ENCODE measurements at regions not wholly inside any gene's neighbourhood (a gene's known extent, or its start where the extent isn't known, plus 50 kb on each side); places are given as distances from the start of the nearest gene placed in this dataset.

GRCh38 chr22:34587357-34588356 is 478.3 kb upstream of the ISX start:
- TF ChIP-seq EP300 (IDR thresholded peaks at IDR 0.05) = no peak
- TF ChIP-seq, protein P1, sequence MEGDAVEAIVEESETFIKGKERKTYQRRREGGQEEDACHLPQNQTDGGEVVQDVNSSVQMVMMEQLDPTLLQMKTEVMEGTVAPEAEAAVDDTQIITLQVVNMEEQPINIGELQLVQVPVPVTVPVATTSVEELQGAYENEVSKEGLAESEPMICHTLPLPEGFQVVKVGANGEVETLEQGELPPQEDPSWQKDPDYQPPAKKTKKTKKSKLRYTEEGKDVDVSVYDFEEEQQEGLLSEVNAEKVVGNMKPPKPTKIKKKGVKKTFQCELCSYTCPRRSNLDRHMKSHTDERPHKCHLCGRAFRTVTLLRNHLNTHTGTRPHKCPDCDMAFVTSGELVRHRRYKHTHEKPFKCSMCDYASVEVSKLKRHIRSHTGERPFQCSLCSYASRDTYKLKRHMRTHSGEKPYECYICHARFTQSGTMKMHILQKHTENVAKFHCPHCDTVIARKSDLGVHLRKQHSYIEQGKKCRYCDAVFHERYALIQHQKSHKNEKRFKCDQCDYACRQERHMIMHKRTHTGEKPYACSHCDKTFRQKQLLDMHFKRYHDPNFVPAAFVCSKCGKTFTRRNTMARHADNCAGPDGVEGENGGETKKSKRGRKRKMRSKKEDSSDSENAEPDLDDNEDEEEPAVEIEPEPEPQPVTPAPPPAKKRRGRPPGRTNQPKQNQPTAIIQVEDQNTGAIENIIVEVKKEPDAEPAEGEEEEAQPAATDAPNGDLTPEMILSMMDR (IDR thresholded peaks at IDR 0.05) = no peak
- no peak for TF ChIP-seq POLR2AphosphoS5 (IDR thresholded peaks at IDR 0.05)
- no peak for TF ChIP-seq POLR2A (IDR thresholded peaks at IDR 0.05)
- Histone ChIP-seq H3K27me3 (no peaks in the 10 kb centered on the region), H3K9me3 (no peaks in the 10 kb centered on the region), H3K4me1 (no peaks in the 10 kb centered on the region), H3K36me3 (no peaks in the 10 kb centered on the region), H3K27ac (no peak overlapping the region), H3K4me3 (no peak overlapping the region)
- no peak for DNase-seq
- 10 to 27% methylated on average over 10 of the region's 10 CpGs for WGBS, 2 donors
- intact Hi-C loops (cut with DNase I) = no loop called here

GRCh38 chr22:34588871-34589545 is 476.9 kb upstream of the ISX start:
- Histone ChIP-seq H3K36me3 (no peaks in the 10 kb centered on the region), H3K4me3 (no peak overlapping the region), H3K4me1 (no peaks in the 10 kb centered on the region), H3K27me3 (no peaks in the 10 kb centered on the region), H3K27ac (no peak overlapping the region), H3K9me3 (no peaks in the 10 kb centered on the region)
- TF ChIP-seq, protein P1 (IDR thresholded peaks at IDR 0.05) = no peak
- TF ChIP-seq POLR2AphosphoS5 (IDR thresholded peaks at IDR 0.05) (no peak), EP300 (IDR thresholded peaks at IDR 0.05) (no peak), POLR2A (IDR thresholded peaks at IDR 0.05) (no peak)
- 84 to 86% methylated on average over 26 of the region's 26 CpGs for WGBS, 2 donors
- intact Hi-C loops (cut with DNase I) = no loop called here
- DNase-seq = no peak

DNA sequence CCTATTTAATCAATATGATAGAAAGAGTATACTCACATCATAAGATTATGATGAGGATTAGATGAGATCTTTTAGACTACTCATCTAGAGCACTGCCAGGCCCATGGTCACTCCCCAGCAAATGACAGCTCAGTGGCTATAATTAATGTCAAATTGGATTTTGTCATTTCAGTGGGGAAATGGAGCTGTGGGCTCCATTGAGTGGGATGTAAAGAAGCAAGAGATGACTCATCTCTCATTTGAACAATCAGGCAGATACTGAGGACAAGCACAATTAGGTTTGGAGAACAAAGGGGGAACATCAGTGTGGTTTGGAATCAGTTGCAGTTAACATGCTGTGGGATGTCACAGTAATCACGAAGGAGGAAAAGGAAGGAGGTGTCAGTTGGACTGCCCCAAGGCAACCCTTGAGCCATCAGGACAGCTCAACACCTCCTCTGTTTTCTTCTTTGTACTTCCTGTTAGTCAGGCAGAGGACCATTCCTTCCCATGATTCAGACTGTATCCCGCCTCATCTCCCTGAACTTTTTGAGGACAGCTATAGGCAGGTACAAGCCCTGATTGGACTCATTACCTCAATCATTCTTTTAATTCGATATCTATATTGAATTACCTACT is 473.7 kb upstream of the ISX start:
- DNase-seq = no peak
- 80 to 87% methylated on average over 3 of the region's 3 CpGs for WGBS, 2 donors
- intact Hi-C loops (cut with DNase I) = no loop called here

GRCh38 chr22:34599567-34599966 is 466.4 kb upstream of the ISX start:
- Histone ChIP-seq H3K36me3 (no peaks in the 10 kb centered on the region), H3K4me1 (no peaks in the 10 kb centered on the region), H3K9me3 (no peaks in the 10 kb centered on the region), H3K4me3 (no peak overlapping the region), H3K27me3 (no peaks in the 10 kb centered on the region), H3K27ac (no peak overlapping the region)
- WGBS, 2 donors = 92 to 98% methylated on average over 1 of the region's 1 CpG
- no peak for TF ChIP-seq POLR2A (IDR thresholded peaks at IDR 0.05)
- TF ChIP-seq EP300 (IDR thresholded peaks at IDR 0.05) = no peak
- TF ChIP-seq POLR2AphosphoS5 (IDR thresholded peaks at IDR 0.05) = no peak
- TF ChIP-seq, protein P1 (IDR thresholded peaks at IDR 0.05) = no peak
- no peak for DNase-seq
- intact Hi-C loops (cut with DNase I) = no loop called here

More for the DNA sequence above, 473.7 kb upstream of the ISX start:
- TF ChIP-seq POLR2A (IDR thresholded peaks at IDR 0.05) (no peak), EP300 (IDR thresholded peaks at IDR 0.05) (no peak), POLR2AphosphoS5 (IDR thresholded peaks at IDR 0.05) (no peak)
- TF ChIP-seq, protein P1 (IDR thresholded peaks at IDR 0.05) = no peak
- H3K9me3 ChIP-seq = no peaks in the 10 kb centered on the region
- H3K4me1 ChIP-seq = no peaks in the 10 kb centered on the region
- no peak overlapping the region for H3K27ac ChIP-seq
- H3K36me3 ChIP-seq = no peaks in the 10 kb centered on the region
- no peak overlapping the region for H3K4me3 ChIP-seq
- no peaks in the 10 kb centered on the region for H3K27me3 ChIP-seq
